ENCODE measurements at regions not wholly inside any gene's neighbourhood (a gene's known extent, or its start where the extent isn't known, plus 50 kb on each side); places are given as distances from the start of the nearest gene placed in this dataset.

- TF ChIP-seq NR2C2 (CRISPR knock-in tag; IDR thresholded peaks at IDR 0.05) (no peak), FOXJ3 (CRISPR knock-in tag; IDR thresholded peaks at IDR 0.05; ENCODE audit: borderline replicate concordance) (no peak), RORB (CRISPR knock-in tag; IDR thresholded peaks at IDR 0.05) (no peak), EMX1 (CRISPR knock-in tag; IDR thresholded peaks at IDR 0.05) (no peak), GTF2I (CRISPR knock-in tag; conservative IDR thresholded peaks at IDR 0.05) (no peak), ZNF232 (CRISPR knock-in tag; IDR thresholded peaks at IDR 0.05) (no peak), PRDM15 (CRISPR knock-in tag; IDR thresholded peaks at IDR 0.05) (no peak), ESRRA (CRISPR knock-in tag; IDR thresholded peaks at IDR 0.05; ENCODE audit: borderline replicate concordance) (no peak), MXD4 (CRISPR knock-in tag; IDR thresholded peaks at IDR 0.05; ENCODE audit: borderline replicate concordance) (no peak), SOX15 (CRISPR knock-in tag; IDR thresholded peaks at IDR 0.05) (no peak), NFYB (CRISPR knock-in tag; conservative IDR thresholded peaks at IDR 0.05; ENCODE audit: low read depth) (no peak), ZNF121 (CRISPR knock-in tag; IDR thresholded peaks at IDR 0.05) (no peak), ATF3 (CRISPR knock-in tag; conservative IDR thresholded peaks at IDR 0.05) (no peak), MLX (CRISPR knock-in tag; IDR thresholded peaks at IDR 0.05) (no peak), AFF4 (CRISPR knock-in tag; IDR thresholded peaks at IDR 0.05; ENCODE audit: borderline replicate concordance) (no peak), TP53 (CRISPR knock-in tag; IDR thresholded peaks at IDR 0.05) (no peak), HMGXB4 (CRISPR knock-in tag; IDR thresholded peaks at IDR 0.05) (no peak)
- Mint-ChIP-seq H3K27ac (no peak overlapping the region), H3K36me3 (no peaks in the 10 kb centered on the region), H3K9me3 (peaks cover 6% of the 10 kb centered on the region), H3K4me3 (no peak overlapping the region), H3K4me1 (peaks cover 20% of the 10 kb centered on the region), H3K27me3 (ENCODE audit: low read depth) (peaks cover 7% of the 10 kb centered on the region)
- ATAC-seq = no peak
- DNase-seq (ENCODE audit: low spot score) = no peak
- CTCF ChIA-PET = no interaction called here
- POLR2A ChIA-PET = interaction anchor here (0.6 kb wide), 1 partner anchor 70 kb away, joined by 3 read pairs; no protein-coding TSS in a partner anchor
These were observed 299.8 kb upstream of the SOX14 start for GRCh38 chr3:137464341-137464740.

GRCh38 chr3:137468446-137468845 is 295.7 kb upstream of the SOX14 start:
- Mint-ChIP-seq H3K4me1 (peaks cover 15% of the 10 kb centered on the region), H3K36me3 (no peaks in the 10 kb centered on the region), H3K4me3 (no peak overlapping the region), H3K9me3 (no peaks in the 10 kb centered on the region), H3K27me3 (ENCODE audit: low read depth) (peaks cover 13% of the 10 kb centered on the region), H3K27ac (no peak overlapping the region)
- POLR2A ChIA-PET = no interaction called here
- DNase-seq (ENCODE audit: low spot score) = no peak
- CTCF ChIA-PET = interaction anchor here (1.3 kb wide), 1 partner anchor 363 kb away, joined by 4 read pairs; no protein-coding TSS in a partner anchor
- ATAC-seq = no peak
- no peak for TF ChIP-seq ZNF671 (CRISPR knock-in tag; IDR thresholded peaks at IDR 0.05)
- no peak for TF ChIP-seq RORB (CRISPR knock-in tag; IDR thresholded peaks at IDR 0.05)
- no peak for TF ChIP-seq CBFB (CRISPR knock-in tag; IDR thresholded peaks at IDR 0.05; ENCODE audit: low read depth)
- no peak for TF ChIP-seq GABPB1 (CRISPR knock-in tag; IDR thresholded peaks at IDR 0.05)
- TF ChIP-seq ZNF416 (CRISPR knock-in tag; IDR thresholded peaks at IDR 0.05) = no peak
- no peak for TF ChIP-seq JUN (CRISPR knock-in tag; IDR thresholded peaks at IDR 0.05)
- TF ChIP-seq FOXP1 (CRISPR knock-in tag; IDR thresholded peaks at IDR 0.05; ENCODE audit: borderline replicate concordance) = no peak
- no peak for TF ChIP-seq STAT6 (CRISPR knock-in tag; conservative IDR thresholded peaks at IDR 0.05; ENCODE audit: low read depth)
- TF ChIP-seq SMAD4 (CRISPR knock-in tag; IDR thresholded peaks at IDR 0.05) = no peak
- no peak for TF ChIP-seq MYBL2 (CRISPR knock-in tag; IDR thresholded peaks at IDR 0.05)

All from WTC11 (cell line).